IMR-90 (cell line): ENCODE measurements at regions not wholly inside any gene's neighbourhood (a gene's known extent, or its start where the extent isn't known, plus 50 kb on each side); places are given as distances from the start of the nearest gene placed in this dataset.

Experiments
- ATAC-seq: fragments of 200-7000 bp; cut with Tn5 transposase; 2 replicates; pipeline ENCODE4 v1.9.1; 2020; ENCODE audit warnings: low read depth, mild to moderate bottlenecking, moderate library complexity
- BruUV-seq: library from RNA; stranded (reverse); fragments of 400-500 nt; replicated peaks from 2 replicates; lab custom pipeline; 2021; lab: Mats Ljungman, UMichigan
- CTCF ChIA-PET: fragments of 300-600 bp; formaldehyde crosslinking; extraction: SDS; loops from one replicate; lab custom pipeline; 2021; ENCODE audit warnings: antibody characterized with exemption; lab: Yijun Ruan, JAX
- POLR2A ChIA-PET: fragments of 300-600 bp; sonication (Branson Sonifier 250); formaldehyde crosslinking; loops from one replicate; lab custom pipeline; 2022; ENCODE audit warnings: antibody characterized with exemption; ENCODE audit not compliant: unreplicated experiment; lab: Charles Lee
- DNase-seq: peaks from one replicate; pipeline ENCODE4 v3.0.0; 2013
- H2AFZ ChIP-seq: replicated peaks from 2 replicates; pipeline ENCODE3; 2013; ENCODE audit warnings: low read length, mild to moderate bottlenecking; ENCODE audit not compliant: poor library complexity
- H2AK5ac ChIP-seq: 2 replicates; pipeline ENCODE4 v1.6.1; 2013; ENCODE audit warnings: low read depth, low read length, inconsistent platforms
- H2AK9ac ChIP-seq: replicated peaks from 2 replicates; pipeline ENCODE3; 2013; ENCODE audit warnings: mild to moderate bottlenecking, low read depth, low read length, moderate library complexity; ENCODE audit not compliant: poor library complexity
- H2BK120ac ChIP-seq: 2 replicates; pipeline ENCODE4 v1.6.1; 2013; ENCODE audit warnings: low read depth, low read length, inconsistent platforms
- H2BK15ac ChIP-seq: 3 replicates; pipeline ENCODE4 v1.6.1; 2013; ENCODE audit warnings: low read depth, low read length, inconsistent platforms
- H2BK20ac ChIP-seq: 2 replicates; pipeline ENCODE4 v1.6.1; 2013; ENCODE audit warnings: low read depth, mild to moderate bottlenecking, inconsistent platforms, low read length, moderate library complexity
- H2BK5ac ChIP-seq: 2 replicates; pipeline ENCODE4 v1.6.1; 2013; ENCODE audit warnings: mild to moderate bottlenecking, low read depth, low read length, inconsistent platforms; ENCODE audit not compliant: poor library complexity, severe bottlenecking
- H3K14ac ChIP-seq: replicated peaks from 2 replicates; pipeline ENCODE4 v1.6.1; 2013; ENCODE audit warnings: low read depth, low read length, inconsistent platforms
- H3K18ac ChIP-seq: 2 replicates; pipeline ENCODE4 v1.6.1; 2013; ENCODE audit warnings: low read depth, low read length, control low read depth
- H3K23ac ChIP-seq: 2 replicates; pipeline ENCODE4 v1.6.1; 2013; ENCODE audit warnings: low read depth, low read length, inconsistent platforms
- H3K27ac ChIP-seq: 2 replicates; pipeline ENCODE4 v1.5.1; 2013; ENCODE audit warnings: mild to moderate bottlenecking, control low read depth, low read length; ENCODE audit not compliant: insufficient read depth
- H3K27me3 ChIP-seq: 2 replicates; pipeline ENCODE4 v1.6.1; 2013; ENCODE audit warnings: low read length; ENCODE audit not compliant: control insufficient read depth, insufficient read depth
- H3K36me3 ChIP-seq: 2 replicates; pipeline ENCODE4 v1.6.1; 2013; ENCODE audit warnings: low read length, mixed read lengths; ENCODE audit not compliant: control insufficient read depth, insufficient read depth
- H3K4ac ChIP-seq: 2 replicates; pipeline ENCODE4 v1.6.1; 2013; ENCODE audit warnings: low read depth, low read length, inconsistent platforms
- H3K4me1 ChIP-seq: 2 replicates; pipeline ENCODE4 v1.6.1; 2013; ENCODE audit warnings: low read length, mixed read lengths; ENCODE audit not compliant: control insufficient read depth, insufficient read depth
- H3K4me2 ChIP-seq: 2 replicates; pipeline ENCODE4 v1.6.1; 2013; ENCODE audit warnings: low read depth, mild to moderate bottlenecking, control low read depth, low read length, moderate library complexity
- H3K4me3 ChIP-seq: 2 replicates; pipeline ENCODE4 v1.5.1; 2013; ENCODE audit warnings: low read depth, mild to moderate bottlenecking, control low read depth, low read length, moderate library complexity; ENCODE audit not compliant: insufficient read depth
- H3K56ac ChIP-seq: 2 replicates; pipeline ENCODE4 v1.6.1; 2013; ENCODE audit warnings: low read length, inconsistent platforms; ENCODE audit not compliant: insufficient read depth; ENCODE audit errors: extremely low read depth
- H3K79me1 ChIP-seq, 2 experiments: 2 replicates each; pipeline ENCODE4 v1.6.1; 2013; ENCODE audit warnings: low read length in 2 of 2, inconsistent platforms in 1 of 2, low read depth in 1 of 2
- H3K9ac ChIP-seq: 2 replicates; pipeline ENCODE4 v1.6.1; 2013; ENCODE audit warnings: low read depth, low read length, control low read depth
- H3K9me1 ChIP-seq: 2 replicates; pipeline ENCODE4 v1.6.1; 2013; ENCODE audit warnings: low read length, inconsistent platforms; ENCODE audit not compliant: insufficient read depth
- H3K9me3 ChIP-seq: 2 replicates; pipeline ENCODE4 v1.6.1; 2013; ENCODE audit warnings: low read length; ENCODE audit not compliant: control insufficient read depth, insufficient read depth
- H4K20me1 ChIP-seq: 2 replicates; pipeline ENCODE4 v1.6.1; 2013; ENCODE audit warnings: low read length, inconsistent platforms; ENCODE audit not compliant: insufficient read depth
- H4K5ac ChIP-seq: 2 replicates; pipeline ENCODE4 v1.6.1; 2013; ENCODE audit warnings: mild to moderate bottlenecking, low read depth, low read length, control low read depth
- H4K8ac ChIP-seq, 2 experiments: 2 replicates each; pipeline ENCODE4 v1.6.1; 2013; ENCODE audit warnings: low read depth in 2 of 2, low read length in 2 of 2, control low read depth in 1 of 2, inconsistent platforms in 1 of 2
- H4K91ac ChIP-seq: 2 replicates; pipeline ENCODE4 v1.6.1; 2013; ENCODE audit warnings: low read depth, low read length, inconsistent platforms; ENCODE audit not compliant: insufficient read depth
- CTCF ChIP-seq: conservative IDR thresholded peaks from 2 replicates; pipeline ENCODE4 v1.5.1; 2012; ENCODE audit warnings: mild to moderate bottlenecking, low read depth, low read length, improper control_type of control experiment
- FOS ChIP-seq: fragments of 150-350 bp; IDR thresholded peaks from 2 replicates; pipeline ENCODE4 v1.6.1; 2016; ENCODE audit warnings: low read depth, low read length
- MAFK ChIP-seq: IDR thresholded peaks from 2 replicates; pipeline ENCODE4 v1.6.1; 2012; ENCODE audit warnings: low read depth, low read length, improper control_type of control experiment
- MAZ ChIP-seq: IDR thresholded peaks from 2 replicates; pipeline ENCODE4 v1.6.1; 2012; ENCODE audit warnings: low read depth, mild to moderate bottlenecking, low read length, improper control_type of control experiment, moderate library complexity, borderline replicate concordance
- POLR2A ChIP-seq: IDR thresholded peaks from 2 replicates; pipeline ENCODE4 v1.6.1; 2012; ENCODE audit warnings: mild to moderate bottlenecking, low read depth, low read length
- RCOR1 ChIP-seq: IDR thresholded peaks from 2 replicates; pipeline ENCODE4 v1.6.1; 2012; ENCODE audit warnings: mild to moderate bottlenecking, low read length, improper control_type of control experiment; ENCODE audit not compliant: insufficient replicate concordance
- SMC3 ChIP-seq: fragments of 150-350 bp; IDR thresholded peaks from 2 replicates; pipeline ENCODE4 v1.6.1; 2016; ENCODE audit warnings: low read depth, mild to moderate bottlenecking, antibody characterized with exemption, low read length, moderate library complexity
- USF2 ChIP-seq: fragments of 150-350 bp; IDR thresholded peaks from 2 replicates; pipeline ENCODE4 v1.6.1; 2017; ENCODE audit warnings: mild to moderate bottlenecking, antibody characterized with exemption, low read length, low read depth
- WGBS, 2 experiments: methylation state at CpG; one replicate each; pipeline versions ENCODE4 v1.1.5 to v1.1.7; 2013; ENCODE audit warnings: missing lambda C conversion rate in 2 of 2; ENCODE audit not compliant: insufficient read length in 1 of 2; ENCODE audit errors: extremely low coverage in 2 of 2; 5-methylcytosine and 5-hydroxymethylcytosine counted together
- dilution Hi-C: fragments of 300-500 bp; cut with HindIII; formaldehyde crosslinking; loops from one replicate; pipeline ENCODE4 v1.14.3; 2018; ENCODE audit warnings: low sequenced_read_pairs; ENCODE audit not compliant: unreplicated experiment
- in situ Hi-C: fragments of 300-500 bp; cut with MboI; formaldehyde crosslinking; loops from 3 replicates; pipeline ENCODE4 v1.14.3; 2019; ENCODE audit warnings: low sequenced_read_pairs, inconsistent platforms, mixed read lengths
- intact Hi-C: fragments of 100-400 bp; cut with micrococcal nuclease; formaldehyde crosslinking; loops from 2 replicates; pipeline ENCODE4 v1.10.0; 2022

GRCh38 chrX:40422021-40422420, 158.7 kb upstream of the ATP6AP2 start:
- Histone ChIP-seq H3K9ac (no peak overlapping the region), H2BK15ac (no peak overlapping the region), H2BK20ac (no peak overlapping the region), H2BK120ac (no peak overlapping the region), H4K20me1 (no peaks in the 10 kb centered on the region), H3K27ac (no peak overlapping the region), H3K4me2 (no peak overlapping the region), H2AFZ (no peak overlapping the region), H3K4ac (no peak overlapping the region), H4K5ac (no peak overlapping the region), H3K36me3 (no peaks in the 10 kb centered on the region), H2AK9ac (no peak overlapping the region), H3K18ac (no peak overlapping the region), H4K8ac (no peak overlapping the region), H2BK5ac (no peak overlapping the region), H3K4me1 (no peaks in the 10 kb centered on the region), H3K4me3 (no peak overlapping the region), H3K23ac (no peak overlapping the region), H4K91ac (no peak overlapping the region), H3K9me1 (no peaks in the 10 kb centered on the region), H3K14ac (no peak overlapping the region), H3K9me3 (no peaks in the 10 kb centered on the region), H3K27me3 (peaks cover 12% of the 10 kb centered on the region), H3K79me1 (no peaks in the 10 kb centered on the region), H3K56ac (no peak overlapping the region), H2AK5ac (no peak overlapping the region)
- ATAC-seq: no peak
- CTCF ChIA-PET: no interaction called here
- TF ChIP-seq POLR2A: no peak
- no peak for TF ChIP-seq SMC3
- no peak for TF ChIP-seq FOS
- no peak for TF ChIP-seq CTCF
- no peak for TF ChIP-seq MAZ
- TF ChIP-seq USF2: no peak
- TF ChIP-seq MAFK: no peak
- TF ChIP-seq RCOR1: no peak
- POLR2A ChIA-PET: no interaction called here
- in situ Hi-C loops (no loop called here), dilution Hi-C loops (no loop called here), intact Hi-C loops (no loop called here)
- no peak for DNase-seq
- no CpG with 5 or more reads among the region's 2 CpGs for WGBS, 2 experiments
- no TSS peak for BruUV-seq
